Caco-2 (cell line): ENCODE measurements at regions not wholly inside any gene's neighbourhood (a gene's known extent, or its start where the extent isn't known, plus 50 kb on each side); places are given as distances from the start of the nearest gene placed in this dataset.

Experiments
- BruUV-seq: library from RNA; stranded (reverse); fragments of 400-500 nt; replicated peaks from 2 replicates; lab custom pipeline; 2021; lab: Mats Ljungman, UMichigan
- CTCF ChIA-PET: fragments of 300-600 bp; sonication (Branson Sonifier 250); formaldehyde crosslinking; loops from one replicate; lab custom pipeline; 2022; ENCODE audit warnings: antibody characterized with exemption; lab: Charles Lee
- POLR2A ChIA-PET: fragments of 300-600 bp; sonication (Branson Sonifier 250); formaldehyde crosslinking; loops from one replicate; lab custom pipeline; 2022; ENCODE audit warnings: antibody characterized with exemption; lab: Charles Lee
- DNase-seq, 2 experiments: peaks; one replicate each; pipeline versions ENCODE4 v3.0.0 to v3.0.0-alpha.2; 2020 to 2022
- H3K27me3 ChIP-seq: replicated peaks from 2 replicates; pipeline ENCODE4 v1.6.0; 2011; ENCODE audit warnings: low read length; ENCODE audit not compliant: control insufficient read depth, insufficient read depth
- H3K36me3 ChIP-seq: 2 replicates; pipeline ENCODE4 v1.5.1; 2011; ENCODE audit warnings: low read length; ENCODE audit not compliant: control insufficient read depth, insufficient read depth
- H3K4me1 ChIP-seq: fragments of 250-450 bp; sonication (Bioruptor Pico); 2 replicates; pipeline ENCODE4 v1.5.1; 2020; ENCODE audit warnings: mild to moderate bottlenecking
- H3K4me3 ChIP-seq: 2 replicates; pipeline ENCODE4 v1.5.1; 2011; ENCODE audit warnings: low read depth, mild to moderate bottlenecking, control low read depth, low read length
- H3K9me3 ChIP-seq: fragments of 250-450 bp; sonication (Bioruptor Pico); 2 replicates; pipeline ENCODE4 v1.5.1; 2020; ENCODE audit warnings: mild to moderate bottlenecking, moderate library complexity
- H3K27ac Mint-ChIP-seq: one replicate; pipeline ENCODE4 v1.8.0; 2022; ENCODE audit warnings: mixed read lengths; ENCODE audit not compliant: unreplicated experiment
- H3K27me3 Mint-ChIP-seq: one replicate; pipeline ENCODE4 v1.8.0; 2022; ENCODE audit warnings: mixed read lengths; ENCODE audit not compliant: insufficient read depth, unreplicated experiment
- H3K36me3 Mint-ChIP-seq: one replicate; pipeline ENCODE4 v1.8.0; 2022; ENCODE audit warnings: mild to moderate bottlenecking, mixed read lengths; ENCODE audit not compliant: insufficient read depth, unreplicated experiment
- H3K4me1 Mint-ChIP-seq: one replicate; pipeline ENCODE4 v1.8.0; 2022; ENCODE audit warnings: low read depth, mixed read lengths; ENCODE audit not compliant: unreplicated experiment
- H3K4me3 Mint-ChIP-seq: one replicate; pipeline ENCODE4 v1.8.0; 2022; ENCODE audit warnings: mild to moderate bottlenecking, moderate library complexity, mixed read lengths; ENCODE audit not compliant: unreplicated experiment
- H3K9me3 Mint-ChIP-seq: one replicate; pipeline ENCODE4 v1.8.0; 2022; ENCODE audit warnings: mixed read lengths; ENCODE audit not compliant: unreplicated experiment
- CTCF ChIP-seq, 2 experiments: fragments of 200-600 bp in 1 of 2; IDR thresholded peaks; 1 replicate in 1 of 2; 2 replicates in 1 of 2; pipeline versions ENCODE4 v1.5.1 to v1.8.0; 2011 to 2022; ENCODE audit warnings: antibody characterized with exemption in 1 of 2, control low read depth in 1 of 2, inconsistent platforms in 1 of 2, low read depth in 1 of 2, low read length in 1 of 2, mild to moderate bottlenecking in 1 of 2, moderate library complexity in 1 of 2; ENCODE audit not compliant: insufficient read depth in 1 of 2, severe bottlenecking in 1 of 2, unreplicated experiment in 1 of 2
- intact Hi-C: fragments of 100-400 bp; cut with micrococcal nuclease; formaldehyde crosslinking; loops from one replicate; pipeline ENCODE4 v1.10.0; 2022; ENCODE audit not compliant: unreplicated experiment

- no TSS peak for BruUV-seq
- H3K4me3 ChIP-seq = no peak overlapping the region
- Mint-ChIP-seq H3K4me3 (no peak overlapping the region), H3K9me3 (no peaks in the 10 kb centered on the region), H3K36me3 (no peaks in the 10 kb centered on the region), H3K27me3 (peaks cover 5% of the 10 kb centered on the region), H3K27ac (no peak overlapping the region), H3K4me1 (no peaks in the 10 kb centered on the region)
- H3K9me3 ChIP-seq = no peaks in the 10 kb centered on the region
- TF ChIP-seq CTCF (IDR thresholded peaks at IDR 0.05; ENCODE audit: insufficient read depth in 1 of 2, low read depth in 1 of 2, low read length in 1 of 2, severe bottlenecking in 1 of 2, unreplicated experiment in 1 of 2) = no peak
- intact Hi-C loops = no loop called here
- CTCF ChIA-PET = no interaction called here
- no peak for DNase-seq
- no peaks in the 10 kb centered on the region for H3K36me3 ChIP-seq
- no peaks in the 10 kb centered on the region for H3K27me3 ChIP-seq
- H3K4me1 ChIP-seq = no peaks in the 10 kb centered on the region
- POLR2A ChIA-PET = no interaction called here
Measured at GRCh38 chr3:66165660-66166059, 55.1 kb upstream of the SLC25A26 start.

- intact Hi-C loops = no loop called here
Measured at GRCh38 chr3:66164155-66164554, 56.6 kb upstream of the SLC25A26 start.

GRCh38 chr3:66163222-66163621, 57.6 kb upstream of the SLC25A26 start:
- Histone ChIP-seq H3K4me1 (peaks cover 10% of the 10 kb centered on the region; the same call in 1 of the 2 replicates), H3K9me3 (no peaks in the 10 kb centered on the region), H3K36me3 (no peaks in the 10 kb centered on the region), H3K4me3 (no peak overlapping the region), H3K27me3 (no peaks in the 10 kb centered on the region)
- no peaks in the 10 kb centered on the region for H3K36me3 Mint-ChIP-seq
- no peaks in the 10 kb centered on the region for H3K27me3 Mint-ChIP-seq
- intact Hi-C loops = no loop called here
- POLR2A ChIA-PET = no interaction called here
- TF ChIP-seq CTCF (IDR thresholded peaks at IDR 0.05; ENCODE audit: insufficient read depth in 1 of 2, low read depth in 1 of 2, low read length in 1 of 2, severe bottlenecking in 1 of 2, unreplicated experiment in 1 of 2) = no peak
- H3K4me3 Mint-ChIP-seq = no peak overlapping the region
- BruUV-seq = no TSS peak
- H3K27ac Mint-ChIP-seq = no peak overlapping the region
- CTCF ChIA-PET = no interaction called here
- H3K9me3 Mint-ChIP-seq = no peaks in the 10 kb centered on the region
- DNase-seq = no peak
- H3K4me1 Mint-ChIP-seq = no peaks in the 10 kb centered on the region

More at GRCh38 chr3:66164155-66164554, 56.6 kb upstream of the SLC25A26 start:
- Mint-ChIP-seq H3K9me3 (no peaks in the 10 kb centered on the region), H3K4me3 (no peak overlapping the region), H3K27ac (no peak overlapping the region), H3K4me1 (no peaks in the 10 kb centered on the region), H3K27me3 (peaks cover 3% of the 10 kb centered on the region), H3K36me3 (no peaks in the 10 kb centered on the region)
- Histone ChIP-seq H3K9me3 (no peaks in the 10 kb centered on the region), H3K36me3 (no peaks in the 10 kb centered on the region), H3K4me3 (no peak overlapping the region), H3K27me3 (no peaks in the 10 kb centered on the region), H3K4me1 (peaks cover 4% of the 10 kb centered on the region; the same call in 1 of the 2 replicates)
- ChIA-PET POLR2A (no interaction called here), CTCF (no interaction called here)
- BruUV-seq = no TSS peak
- TF ChIP-seq CTCF (IDR thresholded peaks at IDR 0.05; ENCODE audit: insufficient read depth in 1 of 2, low read depth in 1 of 2, low read length in 1 of 2, severe bottlenecking in 1 of 2, unreplicated experiment in 1 of 2) = no peak
- no peak for DNase-seq
